Esophagus muscularis mucosa (tissue), 4 donors: ENCODE measurements at regions not wholly inside any gene's neighbourhood (a gene's known extent, or its start where the extent isn't known, plus 50 kb on each side); places are given as distances from the start of the nearest gene placed in this dataset.
A peak's percentile ranks its signal among the peaks of the same experiment; 100 is the strongest.

Experiments used
- DNase-seq: peaks from one replicate; pipeline ENCODE4 v3.0.0-alpha.2; 2017; ENCODE audit errors: extremely low spot score
- H3K27ac ChIP-seq, 4 donors: fragments of 200-600 bp; sonication (generic); replicated peaks in 1 of 4; 1 replicate in 3 of 4; 2 replicates in 1 of 4; pipeline ENCODE4 v1.5.1; 2016 to 2019; ENCODE audit warnings: mild to moderate bottlenecking in 1 of 4
- H3K27me3 ChIP-seq, 4 donors: fragments of 200-600 bp; sonication (generic); one replicate each; pipeline versions ENCODE4 v1.5.1 to v1.6.0; 2016 to 2019
- H3K36me3 ChIP-seq, 4 donors: fragments of 200-600 bp; sonication (generic); one replicate each; pipeline ENCODE4 v1.5.1; 2016 to 2019
- H3K4me1 ChIP-seq, 4 donors: fragments of 200-600 bp; sonication (generic); one replicate each; pipeline ENCODE4 v1.5.1; 2016 to 2019
- H3K4me3 ChIP-seq, 4 donors: fragments of 200-600 bp; sonication (generic); 1 replicate in 2 of 4; 2 replicates in 2 of 4; pipeline ENCODE4 v1.5.1; 2016 to 2019; ENCODE audit warnings: mild to moderate bottlenecking in 4 of 4, moderate library complexity in 1 of 4
- H3K9me3 ChIP-seq, 4 donors: fragments of 200-600 bp; sonication (generic); 1 replicate in 3 of 4; 2 replicates in 1 of 4; pipeline ENCODE4 v1.5.1; 2016 to 2019
- CTCF ChIP-seq, 3 experiments: fragments of 200-600 bp in 2 of 3; fragments of 450-650 bp in 1 of 3; sonication (generic) in 2 of 3; IDR thresholded peaks; one replicate each; pipeline ENCODE4 v1.5.1; 2017 to 2019; ENCODE audit warnings: antibody characterized with exemption in 3 of 3, mild to moderate bottlenecking in 2 of 3, moderate library complexity in 1 of 3
- EP300 ChIP-seq: sonication (generic); formaldehyde crosslinking; IDR thresholded peaks from one replicate; pipeline ENCODE4 v1.6.1; 2017; ENCODE audit warnings: antibody characterized with exemption
- POLR2A ChIP-seq: fragments of 450-650 bp; IDR thresholded peaks from one replicate; pipeline ENCODE4 v1.6.1; 2017; ENCODE audit warnings: antibody characterized with exemption, moderate library complexity, mild to moderate bottlenecking, low read depth
- POLR2AphosphoS5 ChIP-seq, 2 donors: sonication (generic); formaldehyde crosslinking; IDR thresholded peaks; one replicate each; pipeline ENCODE4 v1.6.1; 2017; ENCODE audit warnings: antibody characterized with exemption in 2 of 2
- WGBS: methylation state at CpG from one replicate; pipeline ENCODE4 v1.1.5; 2018; 5-methylcytosine and 5-hydroxymethylcytosine counted together
- intact Hi-C: fragments of 100-400 bp; cut with DNase I; formaldehyde crosslinking; loops from one replicate; pipeline ENCODE4 v1.15.1; 2023

GRCh38 chr10:1893941-1894340 is 156.6 kb upstream of the ADARB2 start:
- intact Hi-C loops, result no loop called here
- no peak for DNase-seq
- H3K9me3 ChIP-seq, result no peaks in the 10 kb centered on the region
- no peak for TF ChIP-seq POLR2AphosphoS5 (IDR thresholded peaks at IDR 0.05)
- no peak for TF ChIP-seq EP300
- no peak for TF ChIP-seq CTCF (IDR thresholded peaks at IDR 0.05)
- TF ChIP-seq POLR2A, result no peak
- no peaks in the 10 kb centered on the region for H3K36me3 ChIP-seq
- H3K4me3 ChIP-seq, result no peak overlapping the region
- no peaks in the 10 kb centered on the region for H3K4me1 ChIP-seq
- H3K27ac ChIP-seq, result no peak overlapping the region
- WGBS, result 86% methylated on average over 8 of the region's 9 CpGs
- peaks cover 0 to 30% (median 0%) of the 10 kb centered on the region in 4 donors for H3K27me3 ChIP-seq

GRCh38 chr10:1886039-1886438 is 148.7 kb upstream of the ADARB2 start:
- H3K4me3 ChIP-seq, result no peak overlapping the region
- peaks cover 0 to 9% (median 3%) of the 10 kb centered on the region in 4 donors for H3K9me3 ChIP-seq
- 90% methylated on average over 1 of the region's 1 CpG for WGBS
- H3K36me3 ChIP-seq, result no peaks in the 10 kb centered on the region
- DNase-seq, result no peak
- TF ChIP-seq CTCF (IDR thresholded peaks at IDR 0.05), result no peak
- no peak for TF ChIP-seq EP300
- no peak for TF ChIP-seq POLR2A
- no peak for TF ChIP-seq POLR2AphosphoS5 (IDR thresholded peaks at IDR 0.05)
- no peak overlapping the region for H3K27ac ChIP-seq
- H3K27me3 ChIP-seq, result peaks cover 0 to 21% (median 0%) of the 10 kb centered on the region in 4 donors
- H3K4me1 ChIP-seq, result no peaks in the 10 kb centered on the region
- intact Hi-C loops, result no loop called here

GRCh38 chr10:1882728-1883127 is 145.4 kb upstream of the ADARB2 start:
- Histone ChIP-seq H3K36me3 (no peaks in the 10 kb centered on the region), H3K27ac (no peak overlapping the region), H3K4me3 (no peak overlapping the region), H3K27me3 (peaks cover 0 to 21% (median 0%) of the 10 kb centered on the region in 4 donors), H3K9me3 (peaks cover 0 to 9% (median 3%) of the 10 kb centered on the region in 4 donors), H3K4me1 (no peaks in the 10 kb centered on the region)
- TF ChIP-seq CTCF (IDR thresholded peaks at IDR 0.05) (no peak), POLR2AphosphoS5 (IDR thresholded peaks at IDR 0.05) (no peak), EP300 (no peak), POLR2A (no peak)
- intact Hi-C loops, result no loop called here
- DNase-seq, result peak; percentile 24
- WGBS, result 52% methylated on average over 4 of the region's 4 CpGs

- Histone ChIP-seq H3K9me3 (peaks cover 0 to 9% (median 3%) of the 10 kb centered on the region in 4 donors), H3K4me1 (no peaks in the 10 kb centered on the region), H3K27ac (no peak overlapping the region), H3K36me3 (no peaks in the 10 kb centered on the region), H3K27me3 (peaks cover 0 to 21% (median 0%) of the 10 kb centered on the region in 4 donors), H3K4me3 (no peak overlapping the region)
- TF ChIP-seq POLR2AphosphoS5 (IDR thresholded peaks at IDR 0.05) (no peak), EP300 (no peak), POLR2A (no peak), CTCF (IDR thresholded peaks at IDR 0.05) (no peak)
- 64% methylated on average over 12 of the region's 12 CpGs for WGBS
- DNase-seq, result peak; percentile 70
- intact Hi-C loops, result no loop called here
Measured at GRCh38 chr10:1882180-1882579, 144.9 kb upstream of the ADARB2 start.

- no peak for TF ChIP-seq CTCF (IDR thresholded peaks at IDR 0.05)
- no peak for TF ChIP-seq EP300
- no peak for TF ChIP-seq POLR2A
- TF ChIP-seq POLR2AphosphoS5 (IDR thresholded peaks at IDR 0.05), result no peak
- Histone ChIP-seq H3K36me3 (no peaks in the 10 kb centered on the region), H3K27ac (no peak overlapping the region), H3K4me1 (no peaks in the 10 kb centered on the region), H3K27me3 (peaks cover 0 to 21% (median 0%) of the 10 kb centered on the region in 4 donors), H3K9me3 (peaks cover 0 to 9% (median 2%) of the 10 kb centered on the region in 4 donors), H3K4me3 (no peak overlapping the region)
- intact Hi-C loops, result no loop called here
- 88% methylated on average over 9 of the region's 12 CpGs for WGBS
- peak; percentile 88 for DNase-seq
Measured at GRCh38 chr10:1881636-1882035, 144.3 kb upstream of the ADARB2 start.
